Vagina (tissue), 2 donors: ENCODE measurements at regions not wholly inside any gene's neighbourhood (a gene's known extent, or its start where the extent isn't known, plus 50 kb on each side); places are given as distances from the start of the nearest gene placed in this dataset.

Source experiments
- DNase-seq, 2 donors: peaks; one replicate each; pipeline ENCODE4 v3.0.0-alpha.2; 2017; ENCODE audit errors: extremely low spot score in 2 of 2
- H3K27ac ChIP-seq: fragments of 200-600 bp; sonication (generic); one replicate; pipeline ENCODE4 v1.5.1; 2019
- H3K27me3 ChIP-seq: fragments of 200-600 bp; sonication (generic); one replicate; pipeline ENCODE4 v1.5.1; 2019
- H3K36me3 ChIP-seq, 2 donors: fragments of 200-600 bp; sonication (generic); one replicate each; pipeline ENCODE4 v1.5.1; 2017 to 2019
- H3K4me1 ChIP-seq: fragments of 200-600 bp; sonication (generic); one replicate; pipeline ENCODE4 v1.5.1; 2019
- H3K4me3 ChIP-seq, 2 donors: fragments of 200-600 bp; sonication (generic); 1 replicate in 1 of 2; 2 replicates in 1 of 2; pipeline ENCODE4 v1.5.1; 2016 to 2019
- H3K9me3 ChIP-seq: fragments of 200-600 bp; sonication (generic); one replicate; pipeline ENCODE4 v1.5.1; 2019
- POLR2A ChIP-seq, 2 donors: fragments of 450-650 bp; IDR thresholded peaks; one replicate each; pipeline ENCODE4 v1.6.1; 2017; ENCODE audit warnings: antibody characterized with exemption in 2 of 2, mild to moderate bottlenecking in 2 of 2, moderate library complexity in 2 of 2
- POLR2AphosphoS5 ChIP-seq, 2 donors: sonication (generic); formaldehyde crosslinking; IDR thresholded peaks; one replicate each; pipeline ENCODE4 v1.9.0; 2017; ENCODE audit warnings: antibody characterized with exemption in 2 of 2, mild to moderate bottlenecking in 2 of 2, low read depth in 1 of 2; ENCODE audit not compliant: insufficient read depth in 1 of 2
- intact Hi-C: fragments of 100-400 bp; cut with DNase I; formaldehyde crosslinking; loops from one replicate; pipeline ENCODE4 v1.15.1; 2023
- TF ChIP-seq, protein P1 (sequence below), 3 experiments: fragments of 450-650 bp in 2 of 3; fragments of 200-600 bp in 1 of 3; sonication (generic) in 1 of 3; IDR thresholded peaks; one replicate each; pipeline ENCODE4 v1.5.1; 2017 to 2019; ENCODE audit warnings: antibody characterized with exemption in 3 of 3, mild to moderate bottlenecking in 2 of 3, moderate library complexity in 2 of 3

GRCh38 chr7:131174391-131174790 lies 153.3 kb upstream of the MKLN1 start:
- H3K4me1 ChIP-seq = no peaks in the 10 kb centered on the region
- no peak overlapping the region for H3K27ac ChIP-seq
- no peaks in the 10 kb centered on the region for H3K36me3 ChIP-seq
- TF ChIP-seq POLR2AphosphoS5 (IDR thresholded peaks at IDR 0.05; ENCODE audit: insufficient read depth in 1 of 2, low read depth in 1 of 2) = no peak
- H3K9me3 ChIP-seq = no peaks in the 10 kb centered on the region
- intact Hi-C loops = no loop called here
- no peaks in the 10 kb centered on the region for H3K27me3 ChIP-seq
- no peak for DNase-seq
- no peak overlapping the region for H3K4me3 ChIP-seq

- intact Hi-C loops = loop anchor here (5.0 kb wide), 1 partner anchor 693 kb away; no protein-coding TSS in a partner anchor
Observed at GRCh38 chr7:131174855-131175254, 152.8 kb upstream of the MKLN1 start.

GRCh38 chr7:131182446-131183058 lies 145.1 kb upstream of the MKLN1 start:
- no peaks in the 10 kb centered on the region for H3K4me1 ChIP-seq
- H3K4me3 ChIP-seq = no peak overlapping the region
- intact Hi-C loops = no loop called here
- TF ChIP-seq POLR2A (IDR thresholded peaks at IDR 0.05) (no peak), POLR2AphosphoS5 (IDR thresholded peaks at IDR 0.05; ENCODE audit: insufficient read depth in 1 of 2, low read depth in 1 of 2) (no peak)
- TF ChIP-seq, protein P1, sequence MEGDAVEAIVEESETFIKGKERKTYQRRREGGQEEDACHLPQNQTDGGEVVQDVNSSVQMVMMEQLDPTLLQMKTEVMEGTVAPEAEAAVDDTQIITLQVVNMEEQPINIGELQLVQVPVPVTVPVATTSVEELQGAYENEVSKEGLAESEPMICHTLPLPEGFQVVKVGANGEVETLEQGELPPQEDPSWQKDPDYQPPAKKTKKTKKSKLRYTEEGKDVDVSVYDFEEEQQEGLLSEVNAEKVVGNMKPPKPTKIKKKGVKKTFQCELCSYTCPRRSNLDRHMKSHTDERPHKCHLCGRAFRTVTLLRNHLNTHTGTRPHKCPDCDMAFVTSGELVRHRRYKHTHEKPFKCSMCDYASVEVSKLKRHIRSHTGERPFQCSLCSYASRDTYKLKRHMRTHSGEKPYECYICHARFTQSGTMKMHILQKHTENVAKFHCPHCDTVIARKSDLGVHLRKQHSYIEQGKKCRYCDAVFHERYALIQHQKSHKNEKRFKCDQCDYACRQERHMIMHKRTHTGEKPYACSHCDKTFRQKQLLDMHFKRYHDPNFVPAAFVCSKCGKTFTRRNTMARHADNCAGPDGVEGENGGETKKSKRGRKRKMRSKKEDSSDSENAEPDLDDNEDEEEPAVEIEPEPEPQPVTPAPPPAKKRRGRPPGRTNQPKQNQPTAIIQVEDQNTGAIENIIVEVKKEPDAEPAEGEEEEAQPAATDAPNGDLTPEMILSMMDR (IDR thresholded peaks at IDR 0.05) = no peak
- no peak overlapping the region for H3K27ac ChIP-seq
- no peak for DNase-seq
- no peaks in the 10 kb centered on the region for H3K9me3 ChIP-seq
- H3K36me3 ChIP-seq = no peaks in the 10 kb centered on the region
- H3K27me3 ChIP-seq = no peaks in the 10 kb centered on the region

More at GRCh38 chr7:131174855-131175254, 152.8 kb upstream of the MKLN1 start:
- TF ChIP-seq POLR2AphosphoS5 (IDR thresholded peaks at IDR 0.05; ENCODE audit: insufficient read depth in 1 of 2, low read depth in 1 of 2) (no peak), POLR2A (IDR thresholded peaks at IDR 0.05) (no peak)
- TF ChIP-seq, protein P1 (IDR thresholded peaks at IDR 0.05) = no peak
- no peak for DNase-seq
- H3K27ac ChIP-seq = no peak overlapping the region
- no peaks in the 10 kb centered on the region for H3K27me3 ChIP-seq
- no peaks in the 10 kb centered on the region for H3K4me1 ChIP-seq
- H3K36me3 ChIP-seq = no peaks in the 10 kb centered on the region
- no peaks in the 10 kb centered on the region for H3K9me3 ChIP-seq
- H3K4me3 ChIP-seq = no peak overlapping the region

GRCh38 chr7:131183072-131183471 lies 144.6 kb upstream of the MKLN1 start:
- Histone ChIP-seq H3K27ac (no peak overlapping the region), H3K36me3 (no peaks in the 10 kb centered on the region), H3K4me1 (no peaks in the 10 kb centered on the region), H3K4me3 (no peak overlapping the region), H3K9me3 (no peaks in the 10 kb centered on the region), H3K27me3 (no peaks in the 10 kb centered on the region)
- intact Hi-C loops = no loop called here
- TF ChIP-seq, protein P1 (IDR thresholded peaks at IDR 0.05) = no peak
- no peak for TF ChIP-seq POLR2AphosphoS5 (IDR thresholded peaks at IDR 0.05; ENCODE audit: insufficient read depth in 1 of 2, low read depth in 1 of 2)
- TF ChIP-seq POLR2A (IDR thresholded peaks at IDR 0.05) = no peak
- DNase-seq = no peak

GRCh38 chr7:131183611-131184119 lies 144.0 kb upstream of the MKLN1 start:
- TF ChIP-seq POLR2A (IDR thresholded peaks at IDR 0.05) (no peak), POLR2AphosphoS5 (IDR thresholded peaks at IDR 0.05; ENCODE audit: insufficient read depth in 1 of 2, low read depth in 1 of 2) (no peak)
- TF ChIP-seq, protein P1 (IDR thresholded peaks at IDR 0.05) = no peak
- Histone ChIP-seq H3K4me3 (no peak overlapping the region), H3K27ac (no peak overlapping the region), H3K9me3 (no peaks in the 10 kb centered on the region), H3K4me1 (peaks cover 5% of the 10 kb centered on the region), H3K36me3 (no peaks in the 10 kb centered on the region), H3K27me3 (no peaks in the 10 kb centered on the region)
- DNase-seq = no peak
- intact Hi-C loops = no loop called here
